Epithelial cell of esophagus (primary cell): ENCODE measurements at regions not wholly inside any gene's neighbourhood (a gene's known extent, or its start where the extent isn't known, plus 50 kb on each side); places are given as distances from the start of the nearest gene placed in this dataset.

Experiments used
- DNase-seq: peaks from one replicate; pipeline ENCODE4 v3.0.0; 2010; ENCODE audit warnings: low read depth
- H3K4me3 ChIP-seq: 2 replicates; pipeline ENCODE4 v1.5.1; 2011; ENCODE audit warnings: mild to moderate bottlenecking, low read length, control low read depth
- TF ChIP-seq, protein P1 (sequence below): IDR thresholded peaks from 2 replicates; pipeline ENCODE4 v1.5.1; 2011; ENCODE audit warnings: low read depth, mild to moderate bottlenecking, low read length, control low read depth, inconsistent platforms; ENCODE audit not compliant: insufficient read depth; ENCODE audit errors: missing control alignments

DNA sequence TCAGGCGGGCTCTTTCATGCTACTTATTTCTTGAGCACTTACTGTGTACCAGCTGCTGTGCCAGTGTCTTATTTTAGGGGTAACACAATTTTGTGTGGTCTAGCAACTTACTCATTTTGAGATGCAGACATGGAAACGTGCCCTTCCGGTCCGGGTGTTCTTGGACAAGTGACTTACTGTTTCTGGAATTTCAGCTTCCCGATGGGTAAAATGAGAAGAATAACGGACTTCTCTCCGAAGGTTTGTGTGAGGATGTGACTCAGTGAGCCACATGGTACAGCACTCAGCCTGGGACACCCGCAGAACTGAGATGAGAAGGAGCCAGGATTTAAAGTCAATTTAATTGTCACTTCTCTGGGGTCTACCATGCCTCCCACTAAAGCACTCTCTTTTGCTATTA lies 114.5 kb upstream of the SYT13 start:
- DNase-seq: no peak
- H3K4me3 ChIP-seq: no peak overlapping the region
- TF ChIP-seq, protein P1, sequence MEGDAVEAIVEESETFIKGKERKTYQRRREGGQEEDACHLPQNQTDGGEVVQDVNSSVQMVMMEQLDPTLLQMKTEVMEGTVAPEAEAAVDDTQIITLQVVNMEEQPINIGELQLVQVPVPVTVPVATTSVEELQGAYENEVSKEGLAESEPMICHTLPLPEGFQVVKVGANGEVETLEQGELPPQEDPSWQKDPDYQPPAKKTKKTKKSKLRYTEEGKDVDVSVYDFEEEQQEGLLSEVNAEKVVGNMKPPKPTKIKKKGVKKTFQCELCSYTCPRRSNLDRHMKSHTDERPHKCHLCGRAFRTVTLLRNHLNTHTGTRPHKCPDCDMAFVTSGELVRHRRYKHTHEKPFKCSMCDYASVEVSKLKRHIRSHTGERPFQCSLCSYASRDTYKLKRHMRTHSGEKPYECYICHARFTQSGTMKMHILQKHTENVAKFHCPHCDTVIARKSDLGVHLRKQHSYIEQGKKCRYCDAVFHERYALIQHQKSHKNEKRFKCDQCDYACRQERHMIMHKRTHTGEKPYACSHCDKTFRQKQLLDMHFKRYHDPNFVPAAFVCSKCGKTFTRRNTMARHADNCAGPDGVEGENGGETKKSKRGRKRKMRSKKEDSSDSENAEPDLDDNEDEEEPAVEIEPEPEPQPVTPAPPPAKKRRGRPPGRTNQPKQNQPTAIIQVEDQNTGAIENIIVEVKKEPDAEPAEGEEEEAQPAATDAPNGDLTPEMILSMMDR: no peak

DNA sequence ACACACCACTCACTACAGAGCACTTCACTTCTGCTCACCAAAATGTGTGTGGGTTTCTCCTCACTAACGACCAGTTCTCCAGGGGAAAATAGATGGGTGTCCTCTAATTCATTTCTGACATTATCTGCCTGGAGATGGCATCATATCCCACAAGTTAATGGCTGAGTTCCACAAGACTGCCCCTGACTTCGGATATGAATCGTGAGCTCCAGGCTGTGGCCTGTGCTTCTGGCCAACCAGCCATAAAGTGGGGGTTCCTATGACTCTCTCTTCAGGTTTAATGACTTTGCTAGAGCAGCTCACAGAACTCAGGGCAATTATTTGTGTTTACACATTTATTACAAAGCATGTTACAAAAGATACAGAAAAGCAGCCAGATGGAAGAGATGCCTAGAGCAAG lies 113.0 kb upstream of the SYT13 start:
- no peak overlapping the region for H3K4me3 ChIP-seq
- TF ChIP-seq, protein P1: no peak
- DNase-seq: no peak

DNA sequence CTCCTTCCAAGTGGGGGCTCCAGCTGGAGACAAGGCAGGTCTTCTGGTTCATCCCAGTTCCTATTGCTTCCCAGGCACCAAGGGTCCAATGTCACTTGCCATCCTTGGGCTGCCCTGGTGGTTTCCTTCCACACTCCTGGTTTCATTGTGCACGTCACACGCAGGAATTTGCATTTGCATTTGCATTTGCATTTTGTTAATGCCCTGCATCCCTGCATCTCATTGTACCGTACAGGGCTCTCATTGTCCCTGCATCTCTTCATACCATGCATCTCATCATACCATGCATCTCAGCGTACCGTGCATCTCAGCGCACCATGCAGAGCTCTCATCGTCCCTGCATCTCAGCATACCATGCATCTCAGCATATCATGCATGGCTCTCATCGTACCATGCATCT lies 112.2 kb upstream of the SYT13 start:
- TF ChIP-seq, protein P1: no peak
- H3K4me3 ChIP-seq: no peak overlapping the region
- DNase-seq: no peak

DNA sequence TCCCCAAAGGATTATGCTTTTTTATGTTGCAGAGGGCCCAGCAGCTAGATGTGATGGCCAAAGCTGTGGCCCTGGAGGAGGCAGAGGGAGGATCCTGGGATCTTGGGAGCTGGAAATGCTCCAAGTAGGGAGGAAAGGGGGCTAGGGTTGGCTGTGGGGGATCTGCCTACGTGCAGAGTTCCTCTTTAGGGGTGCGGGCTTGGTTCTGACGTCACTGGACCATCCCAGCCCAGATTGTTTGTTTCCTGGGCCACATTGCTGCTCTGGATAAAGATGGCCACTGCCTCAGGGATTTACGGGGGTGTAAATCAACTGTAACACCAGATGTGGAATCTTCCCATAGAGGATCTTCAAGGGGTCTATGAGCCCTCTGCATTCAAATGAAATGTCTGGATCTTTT lies 110.3 kb upstream of the SYT13 start:
- DNase-seq: no peak
- no peak overlapping the region for H3K4me3 ChIP-seq
- TF ChIP-seq, protein P1: no peak

DNA sequence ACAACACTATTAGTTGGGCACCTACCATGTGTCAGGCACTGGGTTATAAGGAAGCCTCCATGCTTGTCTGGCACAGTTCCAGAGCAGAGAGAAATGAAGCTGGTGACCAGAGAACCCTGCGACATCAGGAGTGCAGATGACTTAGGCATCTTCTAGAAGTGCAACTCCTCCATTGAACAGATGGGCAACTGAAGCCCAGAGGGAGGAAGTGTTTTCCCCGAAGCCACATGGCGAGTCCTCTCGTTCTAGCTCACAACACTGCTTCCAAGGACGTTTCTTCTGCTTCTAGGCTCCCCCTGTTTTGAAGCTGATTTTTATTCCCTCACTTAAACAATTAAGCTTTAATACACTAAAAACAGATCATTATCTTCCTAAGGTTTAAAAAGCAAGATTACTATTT lies 109.8 kb upstream of the SYT13 start:
- TF ChIP-seq, protein P1: no peak
- DNase-seq: no peak
- H3K4me3 ChIP-seq: no peak overlapping the region

DNA sequence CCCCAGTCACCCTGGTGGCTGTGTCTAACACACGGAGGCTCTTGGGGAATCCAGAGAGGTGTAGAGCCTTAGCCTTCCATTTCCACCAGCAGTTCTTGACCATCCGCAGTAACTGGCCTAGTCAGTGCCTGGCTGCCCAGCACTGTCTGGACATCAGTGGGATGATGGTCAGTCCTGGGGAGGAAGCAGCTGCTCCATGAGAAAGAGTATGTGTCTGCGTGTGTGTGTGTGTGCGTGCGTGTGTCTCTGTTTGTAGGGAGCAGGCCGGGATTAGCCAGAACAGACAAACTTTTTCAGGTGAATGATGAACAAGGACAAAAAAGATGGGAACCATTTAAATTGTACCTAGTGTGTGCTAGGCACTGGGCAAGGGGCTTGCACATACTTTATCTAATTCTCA lies 109.3 kb upstream of the SYT13 start:
- DNase-seq: no peak
- TF ChIP-seq, protein P1: no peak

DNA sequence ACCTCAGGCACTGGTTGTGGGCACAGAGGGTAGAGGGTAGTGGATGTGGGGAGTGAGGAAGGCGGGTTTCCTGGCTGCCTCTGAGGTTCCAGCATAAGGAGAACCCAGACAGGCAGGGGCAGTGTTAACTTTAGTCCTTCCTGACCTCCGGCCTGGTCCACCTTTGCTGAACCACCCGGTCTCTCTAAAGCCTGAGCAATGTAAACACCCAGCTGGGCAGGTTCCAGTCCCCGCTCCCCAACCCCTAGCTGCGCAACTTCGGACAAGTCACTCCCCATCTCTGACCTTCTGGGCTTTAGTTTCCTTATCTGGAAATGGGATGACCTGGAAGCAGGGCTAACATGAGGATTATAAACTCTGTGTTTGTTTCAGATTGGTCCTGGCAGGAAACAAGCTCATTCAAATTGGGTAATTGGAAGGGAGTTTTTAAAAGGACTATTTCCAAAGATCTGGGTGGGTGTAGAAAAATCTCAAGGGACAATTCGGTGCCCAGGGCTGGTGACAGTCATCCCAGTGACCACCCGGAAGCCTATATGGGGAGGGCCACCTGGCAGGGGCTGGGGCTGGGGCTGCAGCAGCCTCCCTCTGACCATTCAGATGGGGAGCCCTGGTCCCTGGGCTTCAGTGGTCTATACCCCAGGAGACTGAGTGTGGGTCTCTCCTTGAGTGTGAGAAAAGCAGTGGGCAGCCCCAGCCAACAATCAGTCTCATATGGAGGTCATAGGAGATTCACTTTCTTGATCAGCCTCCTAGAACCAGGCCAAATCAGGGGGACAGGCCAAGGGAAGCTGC lies 108.3 kb upstream of the SYT13 start:
- TF ChIP-seq, protein P1: no peak
- H3K4me3 ChIP-seq: no peak overlapping the region
- no peak for DNase-seq

More for the DNA sequence above, 109.3 kb upstream of the SYT13 start:
- H3K4me3 ChIP-seq: no peak overlapping the region
